ENCODE measurements at regions not wholly inside any gene's neighbourhood (a gene's known extent, or its start where the extent isn't known, plus 50 kb on each side); places are given as distances from the start of the nearest gene placed in this dataset.

DNA sequence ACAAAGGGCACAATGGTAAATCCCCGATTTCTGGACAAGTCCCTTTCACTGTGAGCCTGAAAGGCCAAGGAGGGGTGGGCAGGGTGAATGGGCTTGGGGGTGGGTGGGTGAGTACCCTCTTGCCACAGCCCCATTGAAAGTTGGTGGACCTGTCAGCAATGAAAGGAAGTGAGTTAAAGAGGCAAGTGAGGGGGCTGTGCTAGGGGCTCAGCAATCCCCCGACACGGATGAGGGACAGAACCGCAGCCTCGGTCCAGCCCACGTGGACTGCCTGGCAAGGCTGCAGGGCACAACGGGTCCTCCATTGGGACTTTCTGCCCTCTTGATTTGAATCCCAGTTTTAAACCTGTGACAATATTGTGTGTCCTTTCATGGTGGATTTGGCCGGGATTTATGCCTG lies 255.3 kb downstream of the FOXD2 start:
- H3K36me3 ChIP-seq (ENCODE audit: control insufficient read depth, insufficient read depth, low read length): no peaks in the 10 kb centered on the region
- DNase-seq: no peak
- Mint-ChIP-seq H3K27me3 (ENCODE audit: low read depth in 2 of 2) (peaks cover 3 to 11% of the 10 kb centered on the region in 2 donors), H3K36me3 (no peaks in the 10 kb centered on the region), H3K4me3 (no peak overlapping the region), H3K9me3 (no peaks in the 10 kb centered on the region), H3K4me1 (no peaks in the 10 kb centered on the region), H3K27ac (no peak overlapping the region)
- ATAC-seq: no peak
- WGBS (ENCODE audit: insufficient coverage): 89% methylated on average over 8 of the region's 8 CpGs
- H3K4me3 ChIP-seq (ENCODE audit: low read length): no peak overlapping the region
- intact Hi-C loops (cut with micrococcal nuclease): no loop called here
- no peak overlapping the region for H3K27ac ChIP-seq (ENCODE audit: low read length)
- H3K27me3 ChIP-seq (ENCODE audit: control insufficient read depth, insufficient read depth, low read length): no peaks in the 10 kb centered on the region
- no peaks in the 10 kb centered on the region for H3K4me1 ChIP-seq (ENCODE audit: control insufficient read depth, insufficient read depth, low read length)
- TF ChIP-seq, protein P1, sequence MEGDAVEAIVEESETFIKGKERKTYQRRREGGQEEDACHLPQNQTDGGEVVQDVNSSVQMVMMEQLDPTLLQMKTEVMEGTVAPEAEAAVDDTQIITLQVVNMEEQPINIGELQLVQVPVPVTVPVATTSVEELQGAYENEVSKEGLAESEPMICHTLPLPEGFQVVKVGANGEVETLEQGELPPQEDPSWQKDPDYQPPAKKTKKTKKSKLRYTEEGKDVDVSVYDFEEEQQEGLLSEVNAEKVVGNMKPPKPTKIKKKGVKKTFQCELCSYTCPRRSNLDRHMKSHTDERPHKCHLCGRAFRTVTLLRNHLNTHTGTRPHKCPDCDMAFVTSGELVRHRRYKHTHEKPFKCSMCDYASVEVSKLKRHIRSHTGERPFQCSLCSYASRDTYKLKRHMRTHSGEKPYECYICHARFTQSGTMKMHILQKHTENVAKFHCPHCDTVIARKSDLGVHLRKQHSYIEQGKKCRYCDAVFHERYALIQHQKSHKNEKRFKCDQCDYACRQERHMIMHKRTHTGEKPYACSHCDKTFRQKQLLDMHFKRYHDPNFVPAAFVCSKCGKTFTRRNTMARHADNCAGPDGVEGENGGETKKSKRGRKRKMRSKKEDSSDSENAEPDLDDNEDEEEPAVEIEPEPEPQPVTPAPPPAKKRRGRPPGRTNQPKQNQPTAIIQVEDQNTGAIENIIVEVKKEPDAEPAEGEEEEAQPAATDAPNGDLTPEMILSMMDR (IDR thresholded peaks at IDR 0.05): no peak
- H3K9me3 ChIP-seq (ENCODE audit: control insufficient read depth, insufficient read depth, low read length): no peaks in the 10 kb centered on the region

GRCh38 chr1:47694011-47694890 lies 256.4 kb downstream of the FOXD2 start:
- no peaks in the 10 kb centered on the region for H3K9me3 Mint-ChIP-seq
- no peaks in the 10 kb centered on the region for H3K9me3 ChIP-seq (ENCODE audit: control insufficient read depth, insufficient read depth, low read length)
- H3K36me3 ChIP-seq (ENCODE audit: control insufficient read depth, insufficient read depth, low read length): no peaks in the 10 kb centered on the region
- no peaks in the 10 kb centered on the region for H3K36me3 Mint-ChIP-seq
- no peaks in the 10 kb centered on the region for H3K4me1 Mint-ChIP-seq
- H3K4me3 Mint-ChIP-seq: no peak overlapping the region
- H3K4me1 ChIP-seq (ENCODE audit: control insufficient read depth, insufficient read depth, low read length): no peaks in the 10 kb centered on the region
- TF ChIP-seq, protein P1 (IDR thresholded peaks at IDR 0.05): no peak
- 83% methylated on average over 14 of the region's 14 CpGs for WGBS (ENCODE audit: insufficient coverage)
- H3K27me3 Mint-ChIP-seq (ENCODE audit: low read depth in 2 of 2): peaks cover 0 to 8% of the 10 kb centered on the region in 2 donors
- DNase-seq: no peak
- no peak overlapping the region for H3K27ac ChIP-seq (ENCODE audit: low read length)
- H3K27ac Mint-ChIP-seq: no peak overlapping the region
- H3K27me3 ChIP-seq (ENCODE audit: control insufficient read depth, insufficient read depth, low read length): no peaks in the 10 kb centered on the region
- no peak overlapping the region for H3K4me3 ChIP-seq (ENCODE audit: low read length)
- no peak for ATAC-seq
- intact Hi-C loops (cut with micrococcal nuclease): no loop called here

GRCh38 chr1:47696404-47696736 lies 258.5 kb downstream of the FOXD2 start:
- DNase-seq (no peak), ATAC-seq (no peak)
- no peak overlapping the region for H3K27ac Mint-ChIP-seq
- H3K9me3 ChIP-seq (ENCODE audit: control insufficient read depth, insufficient read depth, low read length): no peaks in the 10 kb centered on the region
- H3K27me3 Mint-ChIP-seq (ENCODE audit: low read depth in 2 of 2): peaks cover 0 to 3% of the 10 kb centered on the region in 2 donors
- no peaks in the 10 kb centered on the region for H3K4me1 Mint-ChIP-seq
- H3K4me3 Mint-ChIP-seq: no peak overlapping the region
- no peak overlapping the region for H3K27ac ChIP-seq (ENCODE audit: low read length)
- WGBS (ENCODE audit: insufficient coverage): 81% methylated on average over 1 of the region's 1 CpG
- H3K4me1 ChIP-seq (ENCODE audit: control insufficient read depth, insufficient read depth, low read length): no peaks in the 10 kb centered on the region
- no peaks in the 10 kb centered on the region for H3K36me3 Mint-ChIP-seq
- TF ChIP-seq, protein P1 (IDR thresholded peaks at IDR 0.05): no peak
- H3K9me3 Mint-ChIP-seq: no peaks in the 10 kb centered on the region
- no peak overlapping the region for H3K4me3 ChIP-seq (ENCODE audit: low read length)
- H3K36me3 ChIP-seq (ENCODE audit: control insufficient read depth, insufficient read depth, low read length): no peaks in the 10 kb centered on the region
- no peaks in the 10 kb centered on the region for H3K27me3 ChIP-seq (ENCODE audit: control insufficient read depth, insufficient read depth, low read length)
- intact Hi-C loops (cut with micrococcal nuclease): no loop called here
